Gastrocnemius medialis (tissue), 4 donors: ENCODE measurements at regions not wholly inside any gene's neighbourhood (a gene's known extent, or its start where the extent isn't known, plus 50 kb on each side); places are given as distances from the start of the nearest gene placed in this dataset.

Source experiments
- POLR2A ChIP-seq, 2 donors: fragments of 450-650 bp; IDR thresholded peaks; one replicate each; pipeline ENCODE4 v1.6.1; 2017; ENCODE audit warnings: antibody characterized with exemption in 2 of 2, mild to moderate bottlenecking in 2 of 2, moderate library complexity in 2 of 2
- TF ChIP-seq, protein P1 (sequence below), 5 experiments: fragments of 450-650 bp in 3 of 5; fragments of 200-600 bp in 2 of 5; sonication (generic) in 2 of 5; IDR thresholded peaks in 4 of 5; conservative IDR thresholded peaks in 1 of 5; 1 replicate in 4 of 5; 2 replicates in 1 of 5; pipeline ENCODE4 v1.5.1; 2016 to 2019; ENCODE audit warnings: antibody characterized with exemption in 5 of 5, mild to moderate bottlenecking in 3 of 5, moderate library complexity in 3 of 5

DNA sequence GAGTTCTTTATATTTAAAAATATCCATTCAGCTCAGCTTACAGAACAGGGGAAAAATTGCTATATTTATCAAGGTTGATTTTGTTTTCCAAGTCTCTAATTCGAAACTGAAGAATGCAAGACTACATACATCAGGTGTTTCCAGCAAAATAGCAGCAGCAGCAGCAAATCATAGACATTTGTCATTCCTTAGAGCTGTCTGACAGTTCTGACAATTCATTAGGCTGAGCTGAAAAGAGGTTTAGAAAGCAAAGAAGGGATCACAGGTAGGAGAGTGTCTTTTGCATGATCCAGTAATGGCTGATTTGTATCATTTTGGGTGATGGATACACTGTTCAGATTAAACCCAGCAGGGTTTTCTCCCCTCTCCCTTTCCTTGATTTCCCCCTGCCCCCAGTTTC is 545.7 kb downstream of the MCTP2 start:
- TF ChIP-seq, protein P1, sequence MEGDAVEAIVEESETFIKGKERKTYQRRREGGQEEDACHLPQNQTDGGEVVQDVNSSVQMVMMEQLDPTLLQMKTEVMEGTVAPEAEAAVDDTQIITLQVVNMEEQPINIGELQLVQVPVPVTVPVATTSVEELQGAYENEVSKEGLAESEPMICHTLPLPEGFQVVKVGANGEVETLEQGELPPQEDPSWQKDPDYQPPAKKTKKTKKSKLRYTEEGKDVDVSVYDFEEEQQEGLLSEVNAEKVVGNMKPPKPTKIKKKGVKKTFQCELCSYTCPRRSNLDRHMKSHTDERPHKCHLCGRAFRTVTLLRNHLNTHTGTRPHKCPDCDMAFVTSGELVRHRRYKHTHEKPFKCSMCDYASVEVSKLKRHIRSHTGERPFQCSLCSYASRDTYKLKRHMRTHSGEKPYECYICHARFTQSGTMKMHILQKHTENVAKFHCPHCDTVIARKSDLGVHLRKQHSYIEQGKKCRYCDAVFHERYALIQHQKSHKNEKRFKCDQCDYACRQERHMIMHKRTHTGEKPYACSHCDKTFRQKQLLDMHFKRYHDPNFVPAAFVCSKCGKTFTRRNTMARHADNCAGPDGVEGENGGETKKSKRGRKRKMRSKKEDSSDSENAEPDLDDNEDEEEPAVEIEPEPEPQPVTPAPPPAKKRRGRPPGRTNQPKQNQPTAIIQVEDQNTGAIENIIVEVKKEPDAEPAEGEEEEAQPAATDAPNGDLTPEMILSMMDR (IDR thresholded peaks at IDR 0.05 in 4 of 5, conservative IDR thresholded peaks at IDR 0.05 in 1 of 5), result no peak
- TF ChIP-seq POLR2A (IDR thresholded peaks at IDR 0.05), result no peak
